H9 (cell line): ENCODE measurements at regions not wholly inside any gene's neighbourhood (a gene's known extent, or its start where the extent isn't known, plus 50 kb on each side); places are given as distances from the start of the nearest gene placed in this dataset.
"Not testable (repeated sequence)": the region's sequence is repeated elsewhere in the genome, so short reads cannot be mapped to it uniquely, and the experiment has no call there.

ENCODE experiments used
- DNase-seq: peaks from one replicate; pipeline ENCODE4 v3.0.0-alpha.2; 2017
- H2AFZ ChIP-seq: one replicate; pipeline ENCODE4 v1.6.1; 2013; ENCODE audit warnings: mild to moderate bottlenecking, low read length, control low read depth, moderate library complexity
- H2AK5ac ChIP-seq: 2 replicates; pipeline ENCODE4 v1.6.1; 2013; ENCODE audit warnings: low read length, control low read depth, mixed read lengths; ENCODE audit not compliant: insufficient read length
- H2BK120ac ChIP-seq: one replicate; pipeline ENCODE4 v1.6.1; 2013; ENCODE audit warnings: low read depth, mild to moderate bottlenecking, low read length, control low read depth, inconsistent platforms; ENCODE audit not compliant: poor library complexity, severe bottlenecking
- H2BK12ac ChIP-seq: 2 replicates; pipeline ENCODE4 v1.6.1; 2013; ENCODE audit warnings: low read length, control low read depth, mixed read lengths, low read depth; ENCODE audit not compliant: insufficient read length
- H2BK15ac ChIP-seq: 2 replicates; pipeline ENCODE4 v1.6.1; 2013; ENCODE audit warnings: low read depth, low read length, control low read depth
- H2BK20ac ChIP-seq: one replicate; pipeline ENCODE4 v1.6.1; 2013; ENCODE audit warnings: low read depth, mild to moderate bottlenecking, low read length, control low read depth, inconsistent platforms; ENCODE audit not compliant: poor library complexity, severe bottlenecking
- H2BK5ac ChIP-seq: 2 replicates; pipeline ENCODE4 v1.6.1; 2013; ENCODE audit warnings: low read length, control low read depth, mixed read lengths; ENCODE audit not compliant: insufficient read length
- H3K14ac ChIP-seq: 2 replicates; pipeline ENCODE4 v1.6.1; 2013; ENCODE audit warnings: low read length, control low read depth; ENCODE audit not compliant: insufficient read depth
- H3K18ac ChIP-seq: 2 replicates; pipeline ENCODE4 v1.6.1; 2013; ENCODE audit warnings: low read depth, mild to moderate bottlenecking, mixed read lengths, low read length, control low read depth; ENCODE audit not compliant: insufficient read length
- H3K23ac ChIP-seq: 2 replicates; pipeline ENCODE4 v1.6.1; 2013; ENCODE audit warnings: low read length, control low read depth, mixed read lengths, low read depth; ENCODE audit not compliant: insufficient read length
- H3K23me2 ChIP-seq: 2 replicates; pipeline ENCODE4 v1.6.1; 2013; ENCODE audit warnings: low read depth, mild to moderate bottlenecking, mixed read lengths, low read length, control low read depth; ENCODE audit not compliant: insufficient read length, poor library complexity, severe bottlenecking
- H3K27ac ChIP-seq: 2 replicates; pipeline ENCODE4 v1.5.1; 2013; ENCODE audit warnings: low read length, control low read depth, mixed read lengths, low read depth; ENCODE audit not compliant: insufficient read length
- H3K27me3 ChIP-seq: 2 replicates; pipeline ENCODE4 v1.6.1; 2013; ENCODE audit warnings: low read length, control low read depth, inconsistent platforms; ENCODE audit not compliant: insufficient read depth
- H3K4ac ChIP-seq: 2 replicates; pipeline ENCODE4 v1.6.1; 2013; ENCODE audit warnings: low read depth, mild to moderate bottlenecking, control low read depth, inconsistent platforms, low read length, moderate library complexity
- H3K4me1 ChIP-seq: 2 replicates; pipeline ENCODE4 v1.6.1; 2013; ENCODE audit warnings: low read length, control low read depth, inconsistent platforms; ENCODE audit not compliant: insufficient read depth
- H3K4me2 ChIP-seq: 2 replicates; pipeline ENCODE4 v1.6.1; 2013; ENCODE audit warnings: low read length, control low read depth, mixed read lengths; ENCODE audit not compliant: insufficient read length, insufficient read depth
- H3K56ac ChIP-seq: 2 replicates; pipeline ENCODE4 v1.6.1; 2013; ENCODE audit warnings: low read depth, mild to moderate bottlenecking, mixed read lengths, low read length, control low read depth; ENCODE audit not compliant: insufficient read length
- H3K79me1 ChIP-seq: 2 replicates; pipeline ENCODE4 v1.6.1; 2013; ENCODE audit warnings: low read depth, mild to moderate bottlenecking, moderate library complexity, low read length, control low read depth, inconsistent platforms; ENCODE audit not compliant: insufficient read depth, poor library complexity, severe bottlenecking
- H3K79me2 ChIP-seq: 2 replicates; pipeline ENCODE4 v1.6.1; 2013; ENCODE audit warnings: low read length, control low read depth, inconsistent platforms; ENCODE audit not compliant: insufficient read depth
- H3K9ac ChIP-seq: 2 replicates; pipeline ENCODE4 v1.6.1; 2013; ENCODE audit warnings: low read length, control low read depth, mixed read lengths; ENCODE audit not compliant: insufficient read length; ENCODE audit errors: extremely low read depth
- H3K9me3 ChIP-seq: one replicate; pipeline ENCODE4 v1.6.1; 2013; ENCODE audit warnings: low read depth, low read length, inconsistent platforms; ENCODE audit not compliant: control insufficient read depth
- H3T11ph ChIP-seq: one replicate; pipeline ENCODE4 v1.6.1; 2013; ENCODE audit warnings: mild to moderate bottlenecking, low read length, control low read depth, inconsistent platforms
- H4K20me1 ChIP-seq: one replicate; pipeline ENCODE4 v1.6.1; 2013; ENCODE audit not compliant: control insufficient read depth, insufficient read length, insufficient read depth
- H4K5ac ChIP-seq: 2 replicates; pipeline ENCODE4 v1.6.1; 2013; ENCODE audit warnings: low read depth, mild to moderate bottlenecking, mixed read lengths, low read length, control low read depth; ENCODE audit not compliant: insufficient read length
- H4K8ac ChIP-seq: replicated peaks from 2 replicates; pipeline ENCODE4 v1.6.1; 2013; ENCODE audit warnings: low read length, control low read depth, mixed read lengths, low read depth; ENCODE audit not compliant: insufficient read length
- H4K91ac ChIP-seq: 2 replicates; pipeline ENCODE4 v1.6.1; 2013; ENCODE audit warnings: low read depth, mild to moderate bottlenecking, moderate library complexity, mixed read lengths, low read length, control low read depth; ENCODE audit not compliant: insufficient read length
- H3K27ac Mint-ChIP-seq, 3 experiments: 2 replicates in 2 of 3; 3 replicates in 1 of 3; pipeline ENCODE4 v1.8.0; 2020 to 2021; ENCODE audit warnings: mixed read lengths in 3 of 3, mild to moderate bottlenecking in 1 of 3, moderate library complexity in 1 of 3
- H3K27me3 Mint-ChIP-seq: 2 replicates; pipeline ENCODE4 v1.8.0; 2021; ENCODE audit warnings: low read depth, mild to moderate bottlenecking, moderate library complexity, mixed read lengths
- H3K36me3 Mint-ChIP-seq, 3 experiments: 2 replicates in 2 of 3; 3 replicates in 1 of 3; pipeline ENCODE4 v1.8.0; 2020 to 2021; ENCODE audit warnings: low read depth in 3 of 3, mixed read lengths in 3 of 3; ENCODE audit not compliant: insufficient read depth in 1 of 3
- H3K4me1 Mint-ChIP-seq, 2 experiments: 2 replicates each; pipeline ENCODE4 v1.8.0; 2020; ENCODE audit warnings: mixed read lengths in 2 of 2
- H3K4me3 Mint-ChIP-seq, 2 experiments: 2 replicates in 1 of 2; 3 replicates in 1 of 2; pipeline ENCODE4 v1.8.0; 2020 to 2021; ENCODE audit warnings: mild to moderate bottlenecking in 2 of 2, mixed read lengths in 2 of 2, moderate library complexity in 1 of 2
- H3K9me3 Mint-ChIP-seq, 2 experiments: 2 replicates in 1 of 2; 3 replicates in 1 of 2; pipeline ENCODE4 v1.8.0; 2020; ENCODE audit warnings: mild to moderate bottlenecking in 2 of 2, mixed read lengths in 2 of 2, moderate library complexity in 1 of 2
- WGBS: extraction: QIAGEN DNeasy Blood & Tissue Kit; methylation state at CpG from one replicate; pipeline ENCODE4 v1.1.7; 2013; ENCODE audit warnings: missing lambda C conversion rate, low lambda C conversion rate, mixed read lengths; ENCODE audit not compliant: insufficient read length; ENCODE audit errors: extremely low coverage; 5-methylcytosine and 5-hydroxymethylcytosine counted together
- TF ChIP-seq, protein P1 (sequence below): fragments of 200-600 bp; sonication (generic); conservative IDR thresholded peaks from 3 replicates; pipeline ENCODE4 v1.8.0; 2021; ENCODE audit warnings: antibody characterized with exemption, mild to moderate bottlenecking

DNA sequence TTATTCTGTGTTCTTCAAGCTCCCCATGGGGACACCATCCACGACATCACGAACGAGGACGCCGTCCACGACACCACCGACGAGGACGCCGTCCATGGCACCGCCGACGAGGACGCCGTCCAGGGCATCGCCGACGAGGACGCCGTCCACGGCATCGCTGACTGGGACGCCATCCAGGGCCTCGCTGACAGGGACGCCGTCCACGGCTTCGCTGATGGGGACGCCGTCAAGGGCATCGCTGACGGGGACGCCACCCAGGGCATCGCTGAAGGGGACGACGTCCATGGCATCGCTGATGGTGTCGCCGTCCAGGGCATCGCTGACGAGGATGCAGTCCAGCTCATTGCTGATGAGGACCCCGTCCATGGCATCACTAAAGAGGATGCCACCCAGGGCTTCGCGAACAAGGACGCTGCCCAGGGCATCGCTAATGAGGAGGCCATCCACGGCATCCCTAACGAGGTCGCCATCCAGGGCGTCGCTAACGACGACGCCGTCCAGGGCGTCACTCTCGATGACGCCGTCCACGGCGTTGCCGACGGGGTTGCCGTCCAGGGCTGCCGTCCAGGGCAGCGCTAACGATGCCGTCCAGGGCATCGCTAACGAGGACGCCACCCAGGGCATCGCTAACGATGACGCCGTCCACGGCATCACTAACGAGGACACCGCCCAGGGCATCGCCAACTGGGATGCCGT is 949.2 kb downstream of the TUBA3C start:
- Mint-ChIP-seq H3K9me3 (peaks cover 49 to 71% of the 10 kb centered on the region in 2 experiments), H3K27ac (no peak overlapping the region), H3K4me1 (no peaks in the 10 kb centered on the region), H3K4me3 (no peak overlapping the region), H3K27me3 (no peaks in the 10 kb centered on the region), H3K36me3 (peaks cover 0 to 2% (median 0%) of the 10 kb centered on the region in 3 experiments; a peak in 2 of 7 replicates)
- Histone ChIP-seq H3K18ac (no peak overlapping the region), H4K20me1 (no peaks in the 10 kb centered on the region), H4K5ac (no peak overlapping the region), H2BK120ac (no peak overlapping the region), H4K91ac (no peak overlapping the region), H2BK12ac (no peak overlapping the region), H2BK20ac (no peak overlapping the region), H3K4me2 (no peak overlapping the region), H3K79me2 (no peaks in the 10 kb centered on the region), H4K8ac (no peak overlapping the region), H2BK15ac (no peak overlapping the region), H3K14ac (no peak overlapping the region), H3K9me3 (peaks cover 54% of the 10 kb centered on the region), H3K27ac (no peak overlapping the region), H3T11ph (no peak overlapping the region), H3K56ac (no peak overlapping the region), H2BK5ac (no peak overlapping the region), H3K9ac (no peak overlapping the region), H3K23ac (no peak overlapping the region), H3K4me1 (no peaks in the 10 kb centered on the region), H3K4ac (no peak overlapping the region), H3K23me2 (no peaks in the 10 kb centered on the region), H2AFZ (no peak overlapping the region), H3K79me1 (no peaks in the 10 kb centered on the region), H2AK5ac (no peak overlapping the region), H3K27me3 (no peaks in the 10 kb centered on the region)
- DNase-seq, result no peak
- TF ChIP-seq, protein P1, sequence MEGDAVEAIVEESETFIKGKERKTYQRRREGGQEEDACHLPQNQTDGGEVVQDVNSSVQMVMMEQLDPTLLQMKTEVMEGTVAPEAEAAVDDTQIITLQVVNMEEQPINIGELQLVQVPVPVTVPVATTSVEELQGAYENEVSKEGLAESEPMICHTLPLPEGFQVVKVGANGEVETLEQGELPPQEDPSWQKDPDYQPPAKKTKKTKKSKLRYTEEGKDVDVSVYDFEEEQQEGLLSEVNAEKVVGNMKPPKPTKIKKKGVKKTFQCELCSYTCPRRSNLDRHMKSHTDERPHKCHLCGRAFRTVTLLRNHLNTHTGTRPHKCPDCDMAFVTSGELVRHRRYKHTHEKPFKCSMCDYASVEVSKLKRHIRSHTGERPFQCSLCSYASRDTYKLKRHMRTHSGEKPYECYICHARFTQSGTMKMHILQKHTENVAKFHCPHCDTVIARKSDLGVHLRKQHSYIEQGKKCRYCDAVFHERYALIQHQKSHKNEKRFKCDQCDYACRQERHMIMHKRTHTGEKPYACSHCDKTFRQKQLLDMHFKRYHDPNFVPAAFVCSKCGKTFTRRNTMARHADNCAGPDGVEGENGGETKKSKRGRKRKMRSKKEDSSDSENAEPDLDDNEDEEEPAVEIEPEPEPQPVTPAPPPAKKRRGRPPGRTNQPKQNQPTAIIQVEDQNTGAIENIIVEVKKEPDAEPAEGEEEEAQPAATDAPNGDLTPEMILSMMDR, result no peak
- WGBS, result no CpG with 5 or more reads among the region's 80 CpGs

DNA sequence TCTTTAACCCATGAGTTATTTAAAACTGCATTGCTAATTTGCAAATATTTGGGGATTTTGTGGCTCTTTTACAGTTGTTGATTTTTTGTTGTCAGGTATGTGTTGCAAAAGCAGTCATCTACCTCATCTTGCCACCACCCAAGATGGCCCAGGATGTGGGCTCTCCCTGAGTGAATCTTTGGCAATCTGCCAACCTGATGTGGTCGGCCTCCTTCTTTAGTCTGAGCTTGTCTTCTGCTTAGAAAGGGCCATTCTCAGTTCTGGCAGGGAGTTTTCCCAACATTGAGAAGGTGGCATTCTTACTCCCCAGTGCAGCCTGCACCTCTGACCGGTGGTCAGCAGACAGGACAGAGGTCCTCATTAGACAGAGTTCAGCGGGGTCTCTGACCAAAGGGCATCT is 957.2 kb downstream of the TUBA3C start:
- not testable (repeated sequence) for H4K8ac ChIP-seq, H4K5ac ChIP-seq, H3K79me1 ChIP-seq, H3K23ac ChIP-seq, H2BK120ac ChIP-seq, H4K20me1 ChIP-seq, H3K27me3 Mint-ChIP-seq, H3K4me3 Mint-ChIP-seq, H2BK15ac ChIP-seq, H3K23me2 ChIP-seq, H3K9ac ChIP-seq, H3K4me1 Mint-ChIP-seq, H2AFZ ChIP-seq, H2BK20ac ChIP-seq, H2BK12ac ChIP-seq, H3T11ph ChIP-seq, H3K79me2 ChIP-seq, H3K56ac ChIP-seq, H3K36me3 Mint-ChIP-seq, DNase-seq, H3K27ac ChIP-seq, H2AK5ac ChIP-seq, H3K27ac Mint-ChIP-seq, H3K4ac ChIP-seq, H3K4me2 ChIP-seq, H4K91ac ChIP-seq, H3K27me3 ChIP-seq, H2BK5ac ChIP-seq, H3K18ac ChIP-seq, H3K14ac ChIP-seq, H3K4me1 ChIP-seq
- peaks cover 28% of the 10 kb centered on the region for H3K9me3 ChIP-seq
- WGBS, result no CpG with 5 or more reads among the region's 3 CpGs
- H3K9me3 Mint-ChIP-seq, result peaks cover 67 to 68% of the 10 kb centered on the region in 2 experiments
